GM12865 (cell line): ENCODE measurements at regions not wholly inside any gene's neighbourhood (a gene's known extent, or its start where the extent isn't known, plus 50 kb on each side); places are given as distances from the start of the nearest gene placed in this dataset.

Source experiments
- DNase-seq: peaks from one replicate; pipeline ENCODE4 v3.0.0; 2010; ENCODE audit warnings: low read depth
- H3K4me3 ChIP-seq: 2 replicates; pipeline ENCODE4 v1.5.1; 2011; ENCODE audit warnings: mild to moderate bottlenecking, low read depth, low read length, control low read depth
- TF ChIP-seq, protein P1 (sequence below): IDR thresholded peaks from 2 replicates; pipeline ENCODE4 v1.5.1; 2011; ENCODE audit warnings: low read length, control low read depth, low read depth, inconsistent platforms; ENCODE audit not compliant: insufficient read depth; ENCODE audit errors: missing control alignments

DNA sequence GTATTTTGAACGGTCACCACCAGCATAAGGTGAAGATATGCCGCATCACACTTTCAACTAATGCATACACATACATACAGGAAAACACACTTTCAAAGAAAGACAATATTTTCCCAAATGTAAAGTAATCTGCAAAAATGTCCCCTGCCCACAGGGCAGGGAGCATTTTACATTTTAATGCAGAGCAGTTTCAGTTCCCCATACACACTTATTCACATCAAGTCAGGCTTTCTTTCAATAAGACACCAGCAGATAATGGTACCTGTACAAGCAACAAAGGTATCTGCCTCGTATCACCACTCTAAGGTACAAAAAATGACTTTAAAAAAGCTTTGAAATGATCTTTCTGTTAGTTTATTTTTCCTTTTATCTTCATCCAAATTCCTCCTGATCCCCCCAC lies 247.1 kb upstream of the CCNG1 start:
- DNase-seq: no peak
- TF ChIP-seq, protein P1, sequence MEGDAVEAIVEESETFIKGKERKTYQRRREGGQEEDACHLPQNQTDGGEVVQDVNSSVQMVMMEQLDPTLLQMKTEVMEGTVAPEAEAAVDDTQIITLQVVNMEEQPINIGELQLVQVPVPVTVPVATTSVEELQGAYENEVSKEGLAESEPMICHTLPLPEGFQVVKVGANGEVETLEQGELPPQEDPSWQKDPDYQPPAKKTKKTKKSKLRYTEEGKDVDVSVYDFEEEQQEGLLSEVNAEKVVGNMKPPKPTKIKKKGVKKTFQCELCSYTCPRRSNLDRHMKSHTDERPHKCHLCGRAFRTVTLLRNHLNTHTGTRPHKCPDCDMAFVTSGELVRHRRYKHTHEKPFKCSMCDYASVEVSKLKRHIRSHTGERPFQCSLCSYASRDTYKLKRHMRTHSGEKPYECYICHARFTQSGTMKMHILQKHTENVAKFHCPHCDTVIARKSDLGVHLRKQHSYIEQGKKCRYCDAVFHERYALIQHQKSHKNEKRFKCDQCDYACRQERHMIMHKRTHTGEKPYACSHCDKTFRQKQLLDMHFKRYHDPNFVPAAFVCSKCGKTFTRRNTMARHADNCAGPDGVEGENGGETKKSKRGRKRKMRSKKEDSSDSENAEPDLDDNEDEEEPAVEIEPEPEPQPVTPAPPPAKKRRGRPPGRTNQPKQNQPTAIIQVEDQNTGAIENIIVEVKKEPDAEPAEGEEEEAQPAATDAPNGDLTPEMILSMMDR: no peak
- no peak overlapping the region for H3K4me3 ChIP-seq

DNA sequence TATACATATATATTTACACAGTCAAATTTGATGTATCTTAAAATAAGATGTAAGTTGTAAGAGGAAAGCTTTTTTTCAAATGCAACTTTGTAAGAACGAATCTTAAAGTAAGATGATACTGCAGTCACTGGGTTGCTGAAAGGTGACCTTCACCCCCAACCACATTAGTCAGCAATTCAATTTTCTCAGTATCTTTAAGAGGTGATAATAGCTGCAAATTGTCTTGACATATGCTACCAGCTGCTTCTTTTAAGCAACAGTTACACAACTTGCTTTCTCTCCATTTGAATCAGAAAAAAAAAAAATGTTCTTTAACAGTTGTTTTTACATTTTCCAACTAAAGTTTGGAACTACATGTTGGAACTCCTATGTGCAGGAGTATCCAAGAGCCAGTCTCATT lies 246.6 kb upstream of the CCNG1 start:
- H3K4me3 ChIP-seq: no peak overlapping the region
- DNase-seq: no peak
- TF ChIP-seq, protein P1: no peak

DNA sequence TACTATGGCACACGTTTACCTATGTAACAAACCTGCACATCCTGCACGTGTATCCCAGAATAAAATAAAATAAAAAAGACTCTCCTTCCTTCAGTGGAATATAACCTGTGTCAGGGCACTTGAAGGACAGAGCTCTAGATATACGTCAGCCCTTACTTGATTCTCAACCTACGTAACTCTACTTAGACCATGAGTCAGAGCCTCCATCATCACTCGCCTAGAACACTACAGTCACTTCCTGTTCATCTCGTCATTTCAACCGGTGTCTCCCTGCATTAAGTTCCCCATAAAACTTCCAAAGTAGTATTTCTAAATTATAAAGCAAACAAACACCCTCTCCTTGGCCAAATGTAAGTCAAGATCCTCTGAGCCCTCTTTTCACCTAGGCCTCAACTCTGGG lies 243.5 kb upstream of the CCNG1 start:
- no peak for DNase-seq
- H3K4me3 ChIP-seq: no peak overlapping the region
- TF ChIP-seq, protein P1: no peak

DNA sequence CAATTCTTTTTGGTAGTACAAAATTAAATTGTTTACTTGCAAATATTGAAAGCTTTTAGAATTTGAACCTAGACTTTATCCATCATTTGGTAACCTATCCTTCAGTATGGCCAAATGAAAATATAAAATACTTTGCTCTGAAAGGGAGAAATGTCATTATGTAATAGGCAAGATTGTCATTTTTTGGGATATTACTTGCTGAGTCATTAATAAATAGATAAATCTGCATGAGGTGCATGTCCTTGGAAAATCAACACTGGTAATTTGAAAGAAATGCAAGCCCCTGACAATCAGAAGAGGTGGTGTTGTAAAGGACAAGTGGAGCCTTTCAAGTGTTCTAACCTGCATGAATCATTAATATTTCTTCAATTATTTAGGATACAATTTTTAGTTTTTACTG lies 231.8 kb upstream of the CCNG1 start:
- H3K4me3 ChIP-seq: no peak overlapping the region
- DNase-seq: no peak
- TF ChIP-seq, protein P1: no peak

DNA sequence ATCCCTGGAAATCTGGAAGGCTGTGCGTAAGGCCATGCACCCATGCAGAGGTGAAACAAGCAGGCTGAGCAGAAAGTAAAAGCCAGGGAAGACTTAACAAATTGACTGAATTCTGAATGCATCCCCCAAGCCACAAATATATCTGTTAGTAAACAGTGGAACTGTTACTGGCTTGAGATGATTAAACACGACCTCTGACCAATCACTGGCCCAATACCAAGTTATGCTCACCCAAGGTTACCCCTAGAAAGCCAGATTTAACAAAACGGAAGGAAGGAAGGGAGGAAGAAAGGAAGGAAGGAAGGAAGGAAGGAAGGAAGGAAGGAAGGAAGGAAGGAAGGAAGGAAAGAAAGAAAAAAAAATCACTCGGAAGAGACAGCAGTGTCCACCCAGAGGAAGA lies 215.8 kb upstream of the CCNG1 start:
- no peak overlapping the region for H3K4me3 ChIP-seq
- DNase-seq: no peak
- TF ChIP-seq, protein P1: no peak

DNA sequence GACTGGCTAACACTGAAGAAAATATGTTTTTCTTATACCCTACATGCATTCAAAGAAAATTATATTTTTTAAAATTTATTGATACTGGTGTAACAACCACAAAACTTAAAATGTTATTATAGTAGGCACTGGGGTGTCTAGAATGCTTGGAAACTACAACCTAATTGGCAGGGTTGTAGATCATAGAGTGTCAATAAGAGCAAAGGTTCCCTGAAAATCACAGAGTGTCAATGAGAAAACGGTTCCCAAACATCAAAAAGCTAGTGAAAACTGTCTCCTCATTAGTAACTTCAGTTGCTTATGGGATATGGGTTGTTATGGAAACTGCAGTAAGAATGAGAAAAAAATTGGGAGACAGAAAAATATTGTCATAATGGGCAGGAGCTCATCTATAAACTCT lies 214.4 kb upstream of the CCNG1 start:
- no peak overlapping the region for H3K4me3 ChIP-seq
- TF ChIP-seq, protein P1: no peak
- DNase-seq: no peak

DNA sequence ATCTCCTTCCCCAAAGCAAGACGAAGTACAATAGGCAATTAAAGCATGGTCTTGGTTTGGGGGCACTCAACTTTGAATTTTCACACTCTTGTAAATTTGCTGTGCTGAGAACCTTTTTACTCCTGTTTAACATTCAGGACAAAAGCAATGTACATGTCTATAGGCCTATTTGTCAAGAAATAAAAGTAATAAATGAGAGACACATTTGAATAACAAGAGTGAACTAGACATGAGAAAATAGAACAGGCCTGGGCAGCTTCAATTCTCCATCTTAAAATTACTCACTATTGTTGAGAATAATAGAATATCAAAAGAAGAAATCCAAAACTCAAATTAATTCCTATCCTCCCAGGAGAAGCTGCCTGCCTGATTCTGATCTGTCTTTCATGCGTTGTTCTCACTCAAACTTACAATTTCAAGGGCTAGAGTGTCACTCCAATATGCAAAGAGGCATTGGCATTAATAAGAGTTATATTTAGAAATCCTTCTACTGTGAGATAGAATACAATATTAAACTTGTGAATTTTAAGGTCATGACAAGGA lies 192.9 kb upstream of the CCNG1 start:
- no peak overlapping the region for H3K4me3 ChIP-seq
- TF ChIP-seq, protein P1: no peak
- DNase-seq: no peak
